DND-41 (cell line): ENCODE measurements at regions not wholly inside any gene's neighbourhood (a gene's known extent, or its start where the extent isn't known, plus 50 kb on each side); places are given as distances from the start of the nearest gene placed in this dataset.

Experiments used
- CTCF ChIP-seq: IDR thresholded peaks from 2 replicates; pipeline ENCODE4 v1.5.1; 2012; ENCODE audit warnings: borderline replicate concordance, low read length, moderate library complexity, mild to moderate bottlenecking; ENCODE audit not compliant: poor library complexity, severe bottlenecking; ENCODE audit errors: extremely low read depth
- EZH2 ChIP-seq: IDR thresholded peaks from 3 replicates; pipeline ENCODE4 v1.6.1; 2012; ENCODE audit warnings: borderline replicate concordance, low read depth, mild to moderate bottlenecking, moderate library complexity, low read length, inconsistent platforms; ENCODE audit not compliant: severe bottlenecking

- no peak for TF ChIP-seq CTCF
- TF ChIP-seq EZH2, result no peak
Measured at GRCh38 chrX:129099207-129099606, 424.1 kb downstream of the SMARCA1 start.
